ENCODE measurements at regions not wholly inside any gene's neighbourhood (a gene's known extent, or its start where the extent isn't known, plus 50 kb on each side); places are given as distances from the start of the nearest gene placed in this dataset.

- no peak for DNase-seq
These were observed 712.5 kb upstream of the FZD8 start for GRCh38 chr10:36354633-36355032.

GRCh38 chr10:36351159-36351558 lies 709.1 kb upstream of the FZD8 start:
- no peak for DNase-seq

- peak; percentile 63 for DNase-seq
These were observed 707.5 kb upstream of the FZD8 start for GRCh38 chr10:36349445-36350078.

GRCh38 chr10:36345807-36346206 lies 703.7 kb upstream of the FZD8 start:
- DNase-seq: no peak

GRCh38 chr10:36345175-36345533 lies 703.1 kb upstream of the FZD8 start:
- no peak for DNase-seq

GRCh38 chr10:36344240-36345174 lies 702.4 kb upstream of the FZD8 start:
- DNase-seq: no peak

GRCh38 chr10:36342781-36343180 lies 700.7 kb upstream of the FZD8 start:
- no peak for DNase-seq

GRCh38 chr10:36341471-36341870 lies 699.4 kb upstream of the FZD8 start:
- no peak for DNase-seq

GRCh38 chr10:36336315-36336714 lies 694.2 kb upstream of the FZD8 start:
- DNase-seq: no peak

GRCh38 chr10:36333446-36333845 lies 691.4 kb upstream of the FZD8 start:
- DNase-seq: no peak

- DNase-seq: no peak
These were observed 690.8 kb upstream of the FZD8 start for GRCh38 chr10:36332926-36333325.

GRCh38 chr10:36331121-36331520 lies 689.0 kb upstream of the FZD8 start:
- no peak for DNase-seq

- no peak for DNase-seq
These were observed 683.7 kb upstream of the FZD8 start for GRCh38 chr10:36325815-36326214.

- no peak for DNase-seq
These were observed 682.7 kb upstream of the FZD8 start for GRCh38 chr10:36324831-36325230.

- no peak for DNase-seq
These were observed 671.0 kb upstream of the FZD8 start for GRCh38 chr10:36313142-36313541.

GRCh38 chr10:36303896-36304295 lies 661.8 kb upstream of the FZD8 start:
- DNase-seq: no peak

- no peak for DNase-seq
These were observed 660.0 kb upstream of the FZD8 start for GRCh38 chr10:36302086-36302485.

GRCh38 chr10:36301539-36301938 lies 659.4 kb upstream of the FZD8 start:
- DNase-seq: no peak

GRCh38 chr10:36301139-36301538 lies 659.0 kb upstream of the FZD8 start:
- no peak for DNase-seq

GRCh38 chr10:36283827-36284226 lies 641.7 kb upstream of the FZD8 start:
- DNase-seq: no peak

GRCh38 chr10:36281831-36282331 lies 639.8 kb upstream of the FZD8 start:
- no peak for DNase-seq

- no peak for DNase-seq
These were observed 638.9 kb upstream of the FZD8 start for GRCh38 chr10:36280890-36281499.

- no peak for DNase-seq
These were observed 638.2 kb upstream of the FZD8 start for GRCh38 chr10:36280321-36280741.

GRCh38 chr10:36278176-36278575 lies 636.1 kb upstream of the FZD8 start:
- no peak for DNase-seq

Data from NCI-H226 (cell line).